OCI-LY7 (cell line): ENCODE measurements at regions not wholly inside any gene's neighbourhood (a gene's known extent, or its start where the extent isn't known, plus 50 kb on each side); places are given as distances from the start of the nearest gene placed in this dataset.

ENCODE experiments used
- BruUV-seq: library from RNA; stranded (reverse); fragments of 400-500 nt; replicated peaks from 2 replicates; lab custom pipeline; 2021; lab: Mats Ljungman, UMichigan
- CTCF ChIA-PET: fragments of 300-600 bp; sonication (Branson Sonifier 250); formaldehyde crosslinking; loops from one replicate; lab custom pipeline; 2022; ENCODE audit warnings: antibody characterized with exemption; ENCODE audit not compliant: unreplicated experiment; lab: Charles Lee
- POLR2A ChIA-PET: fragments of 300-600 bp; sonication (Branson Sonifier 250); formaldehyde crosslinking; loops from one replicate; lab custom pipeline; 2022; ENCODE audit warnings: antibody characterized with exemption; lab: Charles Lee
- DNase-seq: peaks from one replicate; pipeline ENCODE4 v3.0.0-alpha.2; 2015; ENCODE audit warnings: low spot score
- H2AFZ ChIP-seq: fragments of 200-600 bp; sonication (generic), shearing (Covaris generic); 2 replicates; pipeline ENCODE4 v1.6.1; 2014; ENCODE audit warnings: mild to moderate bottlenecking, antibody characterized with exemption, low read length, moderate library complexity
- H3K27ac ChIP-seq: fragments of 200-600 bp; sonication (generic); 2 replicates; pipeline ENCODE4 v1.5.1; 2014; ENCODE audit warnings: mixed run types, low read depth, mild to moderate bottlenecking, moderate library complexity, low read length, inconsistent platforms; ENCODE audit not compliant: poor library complexity, severe bottlenecking
- H3K36me3 ChIP-seq: fragments of 200-600 bp; sonication (generic); 2 replicates; pipeline ENCODE4 v1.6.1; 2014; ENCODE audit warnings: mild to moderate bottlenecking, antibody characterized with exemption, low read length, moderate library complexity, mixed read lengths; ENCODE audit not compliant: insufficient read depth
- H3K4me1 ChIP-seq: fragments of 200-600 bp; sonication (generic); 2 replicates; pipeline ENCODE4 v1.5.1; 2014; ENCODE audit warnings: mild to moderate bottlenecking, low read length; ENCODE audit not compliant: insufficient read depth, poor library complexity, severe bottlenecking
- H3K4me2 ChIP-seq: fragments of 200-600 bp; sonication (generic); 2 replicates; pipeline ENCODE4 v1.6.1; 2014; ENCODE audit warnings: mild to moderate bottlenecking, low read length
- H3K4me3 ChIP-seq: fragments of 200-600 bp; sonication (generic); 2 replicates; pipeline ENCODE4 v1.5.1; 2014; ENCODE audit warnings: mild to moderate bottlenecking, low read depth, low read length; ENCODE audit not compliant: poor library complexity, severe bottlenecking
- H3K79me2 ChIP-seq: fragments of 200-600 bp; sonication (generic); 2 replicates; pipeline ENCODE4 v1.6.1; 2016; ENCODE audit warnings: low read depth, mild to moderate bottlenecking, low read length, moderate library complexity, mixed read lengths; ENCODE audit not compliant: insufficient read depth
- H3K9me2 ChIP-seq: fragments of 200-600 bp; sonication (generic); 2 replicates; pipeline ENCODE4 v1.6.1; 2016; ENCODE audit warnings: mild to moderate bottlenecking, low read length, mixed read lengths; ENCODE audit not compliant: insufficient read depth
- H3K9me3 ChIP-seq: fragments of 200-600 bp; sonication (generic); 2 replicates; pipeline ENCODE4 v1.6.1; 2014; ENCODE audit warnings: mild to moderate bottlenecking, mixed run types, low read length, mixed read lengths
- H4K20me1 ChIP-seq: fragments of 200-600 bp; sonication (generic); 2 replicates; pipeline ENCODE4 v1.6.1; 2014; ENCODE audit warnings: mild to moderate bottlenecking, antibody characterized with exemption, low read length, moderate library complexity, mixed read lengths; ENCODE audit not compliant: insufficient read depth
- EZH2phosphoT487 ChIP-seq: fragments of 200-600 bp; sonication (generic); IDR thresholded peaks from 2 replicates; pipeline ENCODE4 v1.6.1; 2018; ENCODE audit warnings: low read depth, borderline replicate concordance, mild to moderate bottlenecking, mixed run types, antibody characterized with exemption, low read length, moderate library complexity, mixed read lengths
- intact Hi-C: fragments of 100-400 bp; cut with micrococcal nuclease; formaldehyde crosslinking; loops from one replicate; pipeline ENCODE4 v1.10.0; 2022; ENCODE audit not compliant: unreplicated experiment
- TF ChIP-seq, protein P1 (sequence below): fragments of 200-600 bp; sonication (generic); conservative IDR thresholded peaks from 2 replicates; pipeline ENCODE4 v1.5.1; 2014; ENCODE audit warnings: mild to moderate bottlenecking, antibody characterized with exemption, low read length, moderate library complexity, mixed read lengths

DNA sequence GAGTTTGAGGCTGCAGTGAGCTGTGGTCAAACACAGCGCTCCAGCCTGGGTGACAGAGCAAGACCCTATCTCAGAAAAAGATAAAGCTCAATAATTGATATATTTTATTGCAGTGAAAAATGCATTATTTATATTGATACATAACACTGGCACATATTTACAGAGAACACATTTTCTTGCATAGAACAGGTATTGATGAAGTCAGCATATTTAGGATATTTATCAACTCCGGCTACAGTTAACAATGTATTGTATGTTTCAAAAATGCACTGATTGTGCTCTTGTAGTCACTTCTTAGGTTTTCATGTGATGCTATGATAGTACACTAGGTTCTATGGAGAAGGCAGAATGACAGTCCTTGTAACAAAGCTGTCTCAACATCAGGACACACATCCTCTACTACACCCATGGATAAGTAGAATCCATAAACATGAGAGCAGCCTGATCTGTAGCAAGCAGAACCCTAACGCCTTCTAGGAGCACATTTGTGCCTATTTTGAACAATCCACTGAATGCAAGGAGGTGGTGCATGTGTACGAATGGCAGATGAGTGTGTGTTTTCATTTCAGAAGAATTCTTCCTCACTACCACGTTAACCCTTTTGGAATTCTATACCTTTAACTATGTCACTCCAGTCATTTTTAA lies 586.1 kb upstream of the CELF2 start:
- H3K9me2 ChIP-seq, result no peaks in the 10 kb centered on the region
- CTCF ChIA-PET, result no interaction called here
- no peak overlapping the region for H2AFZ ChIP-seq
- no peaks in the 10 kb centered on the region for H3K4me1 ChIP-seq
- BruUV-seq, result no TSS peak
- H3K36me3 ChIP-seq, result no peaks in the 10 kb centered on the region
- H4K20me1 ChIP-seq, result no peaks in the 10 kb centered on the region
- TF ChIP-seq EZH2phosphoT487, result no peak
- TF ChIP-seq, protein P1, sequence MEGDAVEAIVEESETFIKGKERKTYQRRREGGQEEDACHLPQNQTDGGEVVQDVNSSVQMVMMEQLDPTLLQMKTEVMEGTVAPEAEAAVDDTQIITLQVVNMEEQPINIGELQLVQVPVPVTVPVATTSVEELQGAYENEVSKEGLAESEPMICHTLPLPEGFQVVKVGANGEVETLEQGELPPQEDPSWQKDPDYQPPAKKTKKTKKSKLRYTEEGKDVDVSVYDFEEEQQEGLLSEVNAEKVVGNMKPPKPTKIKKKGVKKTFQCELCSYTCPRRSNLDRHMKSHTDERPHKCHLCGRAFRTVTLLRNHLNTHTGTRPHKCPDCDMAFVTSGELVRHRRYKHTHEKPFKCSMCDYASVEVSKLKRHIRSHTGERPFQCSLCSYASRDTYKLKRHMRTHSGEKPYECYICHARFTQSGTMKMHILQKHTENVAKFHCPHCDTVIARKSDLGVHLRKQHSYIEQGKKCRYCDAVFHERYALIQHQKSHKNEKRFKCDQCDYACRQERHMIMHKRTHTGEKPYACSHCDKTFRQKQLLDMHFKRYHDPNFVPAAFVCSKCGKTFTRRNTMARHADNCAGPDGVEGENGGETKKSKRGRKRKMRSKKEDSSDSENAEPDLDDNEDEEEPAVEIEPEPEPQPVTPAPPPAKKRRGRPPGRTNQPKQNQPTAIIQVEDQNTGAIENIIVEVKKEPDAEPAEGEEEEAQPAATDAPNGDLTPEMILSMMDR, result no peak
- intact Hi-C loops, result no loop called here
- no peak overlapping the region for H3K27ac ChIP-seq
- no peak overlapping the region for H3K4me3 ChIP-seq
- no peak for DNase-seq
- POLR2A ChIA-PET, result no interaction called here
- H3K4me2 ChIP-seq, result no peak overlapping the region
- H3K9me3 ChIP-seq, result no peaks in the 10 kb centered on the region
- H3K79me2 ChIP-seq, result no peaks in the 10 kb centered on the region

DNA sequence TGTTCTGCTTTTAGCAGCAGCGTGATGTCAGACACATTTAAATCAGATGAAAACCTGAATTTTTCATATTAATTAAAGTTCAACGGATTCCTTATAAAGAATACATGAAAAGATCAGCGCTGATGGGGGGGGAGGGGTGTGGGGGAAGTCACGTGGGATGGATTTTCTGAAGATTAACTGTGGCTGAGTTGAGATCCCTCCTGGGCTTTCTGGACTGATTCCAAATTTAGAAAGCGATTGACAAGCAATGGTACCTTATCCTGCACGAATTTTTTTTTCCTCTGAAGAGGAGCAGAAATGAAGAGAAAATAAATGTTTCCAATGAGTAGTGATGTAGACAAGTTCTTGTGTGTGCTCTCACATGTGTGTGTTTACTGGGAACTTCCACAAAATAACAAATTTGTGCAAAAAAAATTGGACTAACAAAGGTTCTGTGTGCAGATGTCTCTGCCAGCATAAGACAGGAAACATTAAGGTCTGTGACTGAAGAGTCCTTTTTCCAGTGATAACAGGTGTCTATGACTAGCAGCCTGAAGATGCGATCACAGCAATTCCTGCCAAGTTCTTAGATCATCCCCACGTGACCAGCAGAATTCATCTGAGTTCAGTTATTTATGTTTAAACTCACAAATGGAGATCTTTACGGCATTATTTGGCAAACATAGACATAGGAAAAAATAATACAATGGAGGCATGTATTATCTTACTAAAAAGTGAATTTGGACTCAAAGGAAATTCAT lies 585.2 kb upstream of the CELF2 start:
- H3K9me3 ChIP-seq, result no peaks in the 10 kb centered on the region
- ChIA-PET CTCF (no interaction called here), POLR2A (no interaction called here)
- H3K79me2 ChIP-seq, result no peaks in the 10 kb centered on the region
- H3K4me3 ChIP-seq, result no peak overlapping the region
- no peaks in the 10 kb centered on the region for H3K36me3 ChIP-seq
- TF ChIP-seq, protein P1, result no peak
- no peak for TF ChIP-seq EZH2phosphoT487
- H4K20me1 ChIP-seq, result no peaks in the 10 kb centered on the region
- intact Hi-C loops, result no loop called here
- H2AFZ ChIP-seq, result no peak overlapping the region
- DNase-seq, result no peak
- H3K4me1 ChIP-seq, result no peaks in the 10 kb centered on the region
- H3K27ac ChIP-seq, result no peak overlapping the region
- H3K9me2 ChIP-seq, result no peaks in the 10 kb centered on the region
- no TSS peak for BruUV-seq
- H3K4me2 ChIP-seq, result no peak overlapping the region

DNA sequence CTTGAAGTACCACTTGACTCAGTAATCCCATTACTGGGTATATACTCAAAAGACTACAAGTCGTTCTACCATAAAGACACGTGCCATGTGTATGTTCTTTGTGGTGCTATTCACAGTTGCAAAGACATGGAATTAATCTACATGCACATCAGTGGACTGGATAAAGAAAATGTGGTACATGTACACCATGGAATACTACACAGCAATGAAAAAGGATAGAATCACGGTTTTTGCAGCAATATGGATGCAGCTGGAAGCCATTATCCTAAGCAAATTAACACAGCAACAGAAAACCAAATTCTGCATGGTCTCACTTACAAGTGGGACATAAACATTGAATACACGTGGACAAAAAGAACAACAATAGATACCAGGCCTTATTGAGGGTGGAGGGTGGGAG lies 583.4 kb upstream of the CELF2 start:
- no TSS peak for BruUV-seq
- ChIA-PET POLR2A (interaction anchor here (0.7 kb wide), 1 partner anchor 509 kb away, joined by 4 read pairs; no protein-coding TSS in a partner anchor), CTCF (no interaction called here)
- Histone ChIP-seq H3K4me1 (no peaks in the 10 kb centered on the region), H2AFZ (no peak overlapping the region), H4K20me1 (no peaks in the 10 kb centered on the region), H3K9me3 (no peaks in the 10 kb centered on the region), H3K27ac (no peak overlapping the region), H3K4me3 (no peak overlapping the region), H3K9me2 (no peaks in the 10 kb centered on the region), H3K36me3 (no peaks in the 10 kb centered on the region), H3K79me2 (no peaks in the 10 kb centered on the region), H3K4me2 (no peak overlapping the region)
- intact Hi-C loops, result no loop called here
- TF ChIP-seq EZH2phosphoT487, result no peak
- TF ChIP-seq, protein P1, result no peak
- DNase-seq, result no peak
